GM10248 (cell line): ENCODE measurements at regions not wholly inside any gene's neighbourhood (a gene's known extent, or its start where the extent isn't known, plus 50 kb on each side); places are given as distances from the start of the nearest gene placed in this dataset.

Source experiments
- CTCF ChIA-PET: fragments of 300-600 bp; sonication (Branson Sonifier 250); formaldehyde crosslinking; extraction: SDS; loops from one replicate; lab custom pipeline; 2021; ENCODE audit warnings: antibody characterized with exemption; lab: Yijun Ruan, JAX
- POLR2A ChIA-PET: fragments of 350-650 bp; sonication (Branson Sonifier 250); formaldehyde crosslinking; extraction: SDS; loops from one replicate; lab custom pipeline; 2020; ENCODE audit warnings: antibody characterized with exemption; lab: Yijun Ruan, JAX
- DNase-seq: peaks from one replicate; pipeline ENCODE4 v3.0.0; 2012; ENCODE audit errors: extremely low spot score
- CTCF ChIP-seq: IDR thresholded peaks from 2 replicates; pipeline ENCODE4 v1.5.1; 2012; ENCODE audit warnings: mild to moderate bottlenecking, low read depth; ENCODE audit errors: extremely low read depth, missing control alignments, control extremely low read depth

GRCh38 chr18:44518666-44519065, 162.0 kb upstream of the SETBP1 start:
- TF ChIP-seq CTCF = no peak
- ChIA-PET POLR2A (no interaction called here), CTCF (no interaction called here)
- no peak for DNase-seq

GRCh38 chr18:44520981-44521667, 159.6 kb upstream of the SETBP1 start:
- ChIA-PET POLR2A (no interaction called here), CTCF (interaction anchor here (1.0 to 1.9 kb wide), 2 partner anchors 11 to 58 kb away, joined by 3 to 6 read pairs; no protein-coding TSS in a partner anchor)
- TF ChIP-seq CTCF = no peak
- no peak for DNase-seq

GRCh38 chr18:44521668-44522022, 159.0 kb upstream of the SETBP1 start:
- no peak for TF ChIP-seq CTCF
- ChIA-PET CTCF (no interaction called here), POLR2A (no interaction called here)
- DNase-seq = no peak

GRCh38 chr18:44526705-44527415, 153.8 kb upstream of the SETBP1 start:
- ChIA-PET POLR2A (no interaction called here), CTCF (no interaction called here)
- no peak for TF ChIP-seq CTCF
- no peak for DNase-seq

- no peak for DNase-seq
- ChIA-PET CTCF (interaction anchor here (1.8 kb wide), 1 partner anchor 13 kb away, joined by 6 read pairs; no protein-coding TSS in a partner anchor), POLR2A (no interaction called here)
- no peak for TF ChIP-seq CTCF
These were observed 147.6 kb upstream of the SETBP1 start for GRCh38 chr18:44533071-44533470.

- TF ChIP-seq CTCF = no peak
- no peak for DNase-seq
- POLR2A ChIA-PET = no interaction called here
- CTCF ChIA-PET = no interaction called here
These were observed 144.6 kb upstream of the SETBP1 start for GRCh38 chr18:44536046-44536445.
